ENCODE measurements at regions not wholly inside any gene's neighbourhood (a gene's known extent, or its start where the extent isn't known, plus 50 kb on each side); places are given as distances from the start of the nearest gene placed in this dataset.

- Mint-ChIP-seq H3K9me3 (no peaks in the 10 kb centered on the region), H3K4me3 (no peak overlapping the region), H3K27me3 (ENCODE audit: low read depth) (peaks cover 15% of the 10 kb centered on the region), H3K36me3 (ENCODE audit: insufficient read depth) (no peaks in the 10 kb centered on the region), H3K4me1 (ENCODE audit: low read depth) (peaks cover 4% of the 10 kb centered on the region)
- DNase-seq (no peak), ATAC-seq (no peak)
Measured at GRCh38 chr2:10980886-10981425, 69.2 kb downstream of the KCNF1 start.

GRCh38 chr2:10981451-10981850 is 69.7 kb downstream of the KCNF1 start:
- ATAC-seq (no peak), DNase-seq (no peak)
- Mint-ChIP-seq H3K4me1 (ENCODE audit: low read depth) (peaks cover 4% of the 10 kb centered on the region), H3K9me3 (no peaks in the 10 kb centered on the region), H3K36me3 (ENCODE audit: insufficient read depth) (no peaks in the 10 kb centered on the region), H3K27me3 (ENCODE audit: low read depth) (peaks cover 15% of the 10 kb centered on the region), H3K4me3 (no peak overlapping the region)

GRCh38 chr2:10981941-10982431 is 70.3 kb downstream of the KCNF1 start:
- H3K4me1 Mint-ChIP-seq (ENCODE audit: low read depth): peaks cover 2% of the 10 kb centered on the region
- no peak overlapping the region for H3K4me3 Mint-ChIP-seq
- no peaks in the 10 kb centered on the region for H3K36me3 Mint-ChIP-seq (ENCODE audit: insufficient read depth)
- H3K27me3 Mint-ChIP-seq (ENCODE audit: low read depth): peaks cover 13% of the 10 kb centered on the region
- ATAC-seq (no peak), DNase-seq (no peak)
- H3K9me3 Mint-ChIP-seq: no peaks in the 10 kb centered on the region

GRCh38 chr2:10982931-10983701 is 71.4 kb downstream of the KCNF1 start:
- Mint-ChIP-seq H3K4me1 (ENCODE audit: low read depth) (no peaks in the 10 kb centered on the region), H3K4me3 (no peak overlapping the region), H3K36me3 (ENCODE audit: insufficient read depth) (no peaks in the 10 kb centered on the region), H3K27me3 (ENCODE audit: low read depth) (peaks cover 7% of the 10 kb centered on the region), H3K9me3 (no peaks in the 10 kb centered on the region)
- ATAC-seq: no peak
- no peak for DNase-seq

GRCh38 chr2:10983711-10984110 is 72.0 kb downstream of the KCNF1 start:
- DNase-seq (no peak), ATAC-seq (no peak)
- Mint-ChIP-seq H3K4me3 (no peak overlapping the region), H3K4me1 (ENCODE audit: low read depth) (no peaks in the 10 kb centered on the region), H3K27me3 (ENCODE audit: low read depth) (peaks cover 6% of the 10 kb centered on the region), H3K9me3 (no peaks in the 10 kb centered on the region), H3K36me3 (ENCODE audit: insufficient read depth) (no peaks in the 10 kb centered on the region)

GRCh38 chr2:10984418-10985135 is 72.8 kb downstream of the KCNF1 start:
- Mint-ChIP-seq H3K36me3 (ENCODE audit: insufficient read depth) (no peaks in the 10 kb centered on the region), H3K27me3 (ENCODE audit: low read depth) (no peaks in the 10 kb centered on the region), H3K9me3 (no peaks in the 10 kb centered on the region), H3K4me1 (ENCODE audit: low read depth) (no peaks in the 10 kb centered on the region), H3K4me3 (no peak overlapping the region)
- ATAC-seq: no peak
- no peak for DNase-seq

- H3K4me3 Mint-ChIP-seq: no peak overlapping the region
- H3K9me3 Mint-ChIP-seq: no peaks in the 10 kb centered on the region
- H3K4me1 Mint-ChIP-seq (ENCODE audit: low read depth): no peaks in the 10 kb centered on the region
- no peaks in the 10 kb centered on the region for H3K36me3 Mint-ChIP-seq (ENCODE audit: insufficient read depth)
- no peak for ATAC-seq
- no peak for DNase-seq
- H3K27me3 Mint-ChIP-seq (ENCODE audit: low read depth): no peaks in the 10 kb centered on the region
Measured at GRCh38 chr2:10985260-10985659, 73.5 kb downstream of the KCNF1 start.

GRCh38 chr2:10985901-10986535 is 74.3 kb downstream of the KCNF1 start:
- DNase-seq: no peak
- ATAC-seq: no peak
- no peaks in the 10 kb centered on the region for H3K27me3 Mint-ChIP-seq (ENCODE audit: low read depth)
- no peaks in the 10 kb centered on the region for H3K36me3 Mint-ChIP-seq (ENCODE audit: insufficient read depth)
- no peaks in the 10 kb centered on the region for H3K9me3 Mint-ChIP-seq
- H3K4me3 Mint-ChIP-seq: no peak overlapping the region
- no peaks in the 10 kb centered on the region for H3K4me1 Mint-ChIP-seq (ENCODE audit: low read depth)

- no peaks in the 10 kb centered on the region for H3K36me3 Mint-ChIP-seq (ENCODE audit: insufficient read depth)
- ATAC-seq (no peak), DNase-seq (no peak)
- no peak overlapping the region for H3K4me3 Mint-ChIP-seq
- H3K4me1 Mint-ChIP-seq (ENCODE audit: low read depth): no peaks in the 10 kb centered on the region
- no peaks in the 10 kb centered on the region for H3K9me3 Mint-ChIP-seq
- peaks cover 4% of the 10 kb centered on the region for H3K27me3 Mint-ChIP-seq (ENCODE audit: low read depth)
Measured at GRCh38 chr2:10987439-10987838, 75.7 kb downstream of the KCNF1 start.

GRCh38 chr2:10987861-10988260 is 76.1 kb downstream of the KCNF1 start:
- no peak overlapping the region for H3K4me3 Mint-ChIP-seq
- no peaks in the 10 kb centered on the region for H3K9me3 Mint-ChIP-seq
- no peaks in the 10 kb centered on the region for H3K36me3 Mint-ChIP-seq (ENCODE audit: insufficient read depth)
- peaks cover 5% of the 10 kb centered on the region for H3K27me3 Mint-ChIP-seq (ENCODE audit: low read depth)
- no peak for DNase-seq
- ATAC-seq: no peak
- H3K4me1 Mint-ChIP-seq (ENCODE audit: low read depth): no peaks in the 10 kb centered on the region

- peaks cover 5% of the 10 kb centered on the region for H3K27me3 Mint-ChIP-seq (ENCODE audit: low read depth)
- DNase-seq: no peak
- ATAC-seq: no peak
- H3K36me3 Mint-ChIP-seq (ENCODE audit: insufficient read depth): no peaks in the 10 kb centered on the region
- no peaks in the 10 kb centered on the region for H3K9me3 Mint-ChIP-seq
- H3K4me3 Mint-ChIP-seq: no peak overlapping the region
- H3K4me1 Mint-ChIP-seq (ENCODE audit: low read depth): no peaks in the 10 kb centered on the region
Measured at GRCh38 chr2:10989151-10989550, 77.4 kb downstream of the KCNF1 start.

- no peaks in the 10 kb centered on the region for H3K36me3 Mint-ChIP-seq (ENCODE audit: insufficient read depth)
- H3K4me3 Mint-ChIP-seq: no peak overlapping the region
- H3K27me3 Mint-ChIP-seq (ENCODE audit: low read depth): peaks cover 8% of the 10 kb centered on the region
- no peaks in the 10 kb centered on the region for H3K9me3 Mint-ChIP-seq
- DNase-seq (no peak), ATAC-seq (no peak)
- H3K4me1 Mint-ChIP-seq (ENCODE audit: low read depth): no peaks in the 10 kb centered on the region
Measured at GRCh38 chr2:10989782-10990181, 78.0 kb downstream of the KCNF1 start.

GRCh38 chr2:10990561-10991111 is 78.9 kb downstream of the KCNF1 start:
- H3K4me1 Mint-ChIP-seq (ENCODE audit: low read depth): no peaks in the 10 kb centered on the region
- peaks cover 8% of the 10 kb centered on the region for H3K27me3 Mint-ChIP-seq (ENCODE audit: low read depth)
- no peaks in the 10 kb centered on the region for H3K36me3 Mint-ChIP-seq (ENCODE audit: insufficient read depth)
- ATAC-seq (no peak), DNase-seq (no peak)
- H3K9me3 Mint-ChIP-seq: no peaks in the 10 kb centered on the region
- no peak overlapping the region for H3K4me3 Mint-ChIP-seq

GRCh38 chr2:10992023-10992791 is 80.5 kb downstream of the KCNF1 start:
- Mint-ChIP-seq H3K4me3 (no peak overlapping the region), H3K9me3 (no peaks in the 10 kb centered on the region), H3K27me3 (ENCODE audit: low read depth) (peaks cover 9% of the 10 kb centered on the region), H3K36me3 (ENCODE audit: insufficient read depth) (no peaks in the 10 kb centered on the region), H3K4me1 (ENCODE audit: low read depth) (no peaks in the 10 kb centered on the region)
- DNase-seq (no peak), ATAC-seq (no peak)
